DND-41 (cell line): ENCODE measurements at regions not wholly inside any gene's neighbourhood (a gene's known extent, or its start where the extent isn't known, plus 50 kb on each side); places are given as distances from the start of the nearest gene placed in this dataset.

Experiments
- ATAC-seq: fragments of 200-7000 bp; cut with Tn5 transposase; 3 replicates; pipeline ENCODE4 v1.9.1; 2021; ENCODE audit warnings: low read depth; ENCODE audit not compliant: insufficient read depth
- DNase-seq: peaks from one replicate; pipeline ENCODE4 v3.0.0-alpha.2; 2020
- H2AFZ ChIP-seq: 2 replicates; pipeline ENCODE4 v1.6.0; 2012; ENCODE audit warnings: low read depth, low read length
- H3K27ac ChIP-seq: 2 replicates; pipeline ENCODE4 v1.5.1; 2012; ENCODE audit warnings: low read length, inconsistent platforms
- H3K27me3 ChIP-seq: fragments of 200-600 bp; sonication (generic); 2 replicates; pipeline ENCODE4 v1.6.0; 2012; ENCODE audit warnings: low read length, mild to moderate bottlenecking, inconsistent platforms; ENCODE audit not compliant: insufficient read depth, poor library complexity
- H3K36me3 ChIP-seq: 2 replicates; pipeline ENCODE4 v1.5.1; 2012; ENCODE audit warnings: low read length, inconsistent platforms; ENCODE audit not compliant: insufficient read depth
- H3K4me1 ChIP-seq: 2 replicates; pipeline ENCODE4 v1.5.1; 2012; ENCODE audit warnings: mild to moderate bottlenecking, low read length; ENCODE audit not compliant: insufficient read depth
- H3K4me2 ChIP-seq: 2 replicates; pipeline ENCODE4 v1.6.0; 2012; ENCODE audit warnings: mild to moderate bottlenecking, moderate library complexity, low read length, inconsistent platforms; ENCODE audit not compliant: insufficient read depth
- H3K4me3 ChIP-seq, 2 experiments: fragments of 200-600 bp in 1 of 2; shearing (Covaris generic) in 1 of 2; 2 replicates each; pipeline ENCODE4 v1.5.1; 2012 to 2016; ENCODE audit warnings: inconsistent platforms in 2 of 2, low read length in 2 of 2, mild to moderate bottlenecking in 2 of 2, low read depth in 1 of 2, moderate library complexity in 1 of 2
- H3K79me2 ChIP-seq: 2 replicates; pipeline ENCODE4 v1.6.0; 2012; ENCODE audit warnings: low read length, inconsistent platforms; ENCODE audit not compliant: insufficient read depth
- H3K9ac ChIP-seq: 2 replicates; pipeline ENCODE4 v1.6.0; 2012; ENCODE audit warnings: low read depth, mild to moderate bottlenecking, inconsistent platforms, low read length, moderate library complexity
- H3K9me3 ChIP-seq: 2 replicates; pipeline ENCODE4 v1.5.1; 2012; ENCODE audit warnings: low read length, moderate library complexity, mild to moderate bottlenecking, inconsistent platforms; ENCODE audit not compliant: insufficient read depth, severe bottlenecking
- H4K20me1 ChIP-seq: 2 replicates; pipeline ENCODE4 v1.6.0; 2012; ENCODE audit warnings: low read length; ENCODE audit not compliant: insufficient read depth
- EZH2 ChIP-seq: IDR thresholded peaks from 3 replicates; pipeline ENCODE4 v1.6.1; 2012; ENCODE audit warnings: borderline replicate concordance, low read depth, mild to moderate bottlenecking, moderate library complexity, low read length, inconsistent platforms; ENCODE audit not compliant: severe bottlenecking
- TF ChIP-seq, protein P1 (sequence below): IDR thresholded peaks from 2 replicates; pipeline ENCODE4 v1.5.1; 2012; ENCODE audit warnings: borderline replicate concordance, low read length, moderate library complexity, mild to moderate bottlenecking; ENCODE audit not compliant: poor library complexity, severe bottlenecking; ENCODE audit errors: extremely low read depth

DNA sequence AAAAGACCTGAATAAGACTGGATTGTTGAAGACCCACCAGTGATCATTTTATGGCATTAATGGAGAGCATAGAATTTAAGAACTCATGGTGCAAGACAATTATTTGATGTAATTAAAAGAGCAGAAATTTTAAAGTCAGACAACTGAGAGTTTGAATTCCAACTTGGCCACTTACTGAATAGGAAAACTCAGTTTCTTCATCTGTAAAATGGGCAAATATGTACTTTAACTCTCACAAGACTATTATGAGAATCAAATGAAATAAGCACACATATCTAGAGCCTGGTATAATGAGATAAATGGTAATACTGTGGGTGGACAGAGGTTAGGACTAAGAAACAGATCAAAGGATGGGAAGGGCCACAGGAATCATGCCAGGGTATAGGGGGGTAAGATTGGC lies 88.0 kb downstream of the SOX9 start:
- H3K9ac ChIP-seq = no peak overlapping the region
- DNase-seq (no peak), ATAC-seq (no peak)
- H3K4me1 ChIP-seq = no peaks in the 10 kb centered on the region
- no peaks in the 10 kb centered on the region for H4K20me1 ChIP-seq
- no peaks in the 10 kb centered on the region for H3K27me3 ChIP-seq
- no peak overlapping the region for H3K27ac ChIP-seq
- H3K9me3 ChIP-seq = no peaks in the 10 kb centered on the region
- no peak overlapping the region for H2AFZ ChIP-seq
- H3K4me2 ChIP-seq = no peak overlapping the region
- H3K4me3 ChIP-seq = no peak overlapping the region
- H3K79me2 ChIP-seq = no peaks in the 10 kb centered on the region
- no peaks in the 10 kb centered on the region for H3K36me3 ChIP-seq
- TF ChIP-seq EZH2 = no peak
- TF ChIP-seq, protein P1, sequence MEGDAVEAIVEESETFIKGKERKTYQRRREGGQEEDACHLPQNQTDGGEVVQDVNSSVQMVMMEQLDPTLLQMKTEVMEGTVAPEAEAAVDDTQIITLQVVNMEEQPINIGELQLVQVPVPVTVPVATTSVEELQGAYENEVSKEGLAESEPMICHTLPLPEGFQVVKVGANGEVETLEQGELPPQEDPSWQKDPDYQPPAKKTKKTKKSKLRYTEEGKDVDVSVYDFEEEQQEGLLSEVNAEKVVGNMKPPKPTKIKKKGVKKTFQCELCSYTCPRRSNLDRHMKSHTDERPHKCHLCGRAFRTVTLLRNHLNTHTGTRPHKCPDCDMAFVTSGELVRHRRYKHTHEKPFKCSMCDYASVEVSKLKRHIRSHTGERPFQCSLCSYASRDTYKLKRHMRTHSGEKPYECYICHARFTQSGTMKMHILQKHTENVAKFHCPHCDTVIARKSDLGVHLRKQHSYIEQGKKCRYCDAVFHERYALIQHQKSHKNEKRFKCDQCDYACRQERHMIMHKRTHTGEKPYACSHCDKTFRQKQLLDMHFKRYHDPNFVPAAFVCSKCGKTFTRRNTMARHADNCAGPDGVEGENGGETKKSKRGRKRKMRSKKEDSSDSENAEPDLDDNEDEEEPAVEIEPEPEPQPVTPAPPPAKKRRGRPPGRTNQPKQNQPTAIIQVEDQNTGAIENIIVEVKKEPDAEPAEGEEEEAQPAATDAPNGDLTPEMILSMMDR = no peak

DNA sequence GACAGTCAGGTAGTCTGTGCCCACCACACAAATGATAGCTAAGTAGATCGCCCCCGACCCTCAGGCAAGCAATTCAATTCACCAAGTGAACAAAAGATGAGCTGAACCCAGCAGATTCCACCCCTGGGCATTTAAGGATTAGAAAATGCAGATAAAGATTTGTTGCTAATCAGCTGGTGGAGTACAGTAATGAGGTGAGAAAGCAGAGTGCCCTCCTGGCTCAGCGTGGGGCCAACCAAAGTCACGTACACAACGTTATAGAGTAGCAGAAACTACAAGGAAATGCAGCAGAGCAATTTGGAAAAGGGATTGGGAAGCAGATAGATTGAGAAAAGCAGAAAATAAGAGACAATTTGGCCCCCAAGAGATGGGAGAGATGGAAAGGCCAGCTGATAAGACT lies 91.2 kb downstream of the SOX9 start:
- Histone ChIP-seq H4K20me1 (no peaks in the 10 kb centered on the region), H3K27ac (no peak overlapping the region), H3K27me3 (no peaks in the 10 kb centered on the region), H3K79me2 (no peaks in the 10 kb centered on the region), H3K9me3 (no peaks in the 10 kb centered on the region), H3K4me2 (no peak overlapping the region), H3K4me3 (no peak overlapping the region), H2AFZ (no peak overlapping the region), H3K4me1 (no peaks in the 10 kb centered on the region), H3K36me3 (no peaks in the 10 kb centered on the region), H3K9ac (no peak overlapping the region)
- TF ChIP-seq, protein P1 = no peak
- no peak for TF ChIP-seq EZH2
- ATAC-seq = no peak
- DNase-seq = no peak

DNA sequence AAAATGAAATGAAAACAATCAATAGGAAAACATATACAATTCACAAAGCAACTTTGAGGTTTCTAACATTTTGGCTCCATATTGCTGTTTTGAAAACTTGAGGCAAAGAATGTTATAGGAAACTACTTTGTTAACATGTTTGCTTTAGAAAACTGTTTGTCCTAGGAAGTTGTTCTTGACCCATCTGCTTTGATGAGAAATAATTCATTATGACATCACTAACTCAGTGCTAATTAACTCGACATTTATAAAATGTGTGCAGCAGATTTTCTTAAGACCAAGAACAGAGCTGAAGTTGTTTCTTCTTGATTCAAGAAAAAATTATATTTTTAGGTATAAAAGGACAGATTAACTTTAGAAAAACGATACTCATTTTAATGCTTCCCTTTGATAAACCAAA lies 94.7 kb downstream of the SOX9 start:
- no peak overlapping the region for H3K4me2 ChIP-seq
- H3K4me1 ChIP-seq = no peaks in the 10 kb centered on the region
- TF ChIP-seq, protein P1 = no peak
- TF ChIP-seq EZH2 = no peak
- no peaks in the 10 kb centered on the region for H3K27me3 ChIP-seq
- ATAC-seq (no peak), DNase-seq (no peak)
- H3K27ac ChIP-seq = no peak overlapping the region
- H3K9me3 ChIP-seq = no peaks in the 10 kb centered on the region
- no peak overlapping the region for H3K4me3 ChIP-seq
- H3K36me3 ChIP-seq = no peaks in the 10 kb centered on the region
- no peak overlapping the region for H2AFZ ChIP-seq
- no peak overlapping the region for H3K9ac ChIP-seq
- H3K79me2 ChIP-seq = no peaks in the 10 kb centered on the region
- no peaks in the 10 kb centered on the region for H4K20me1 ChIP-seq

DNA sequence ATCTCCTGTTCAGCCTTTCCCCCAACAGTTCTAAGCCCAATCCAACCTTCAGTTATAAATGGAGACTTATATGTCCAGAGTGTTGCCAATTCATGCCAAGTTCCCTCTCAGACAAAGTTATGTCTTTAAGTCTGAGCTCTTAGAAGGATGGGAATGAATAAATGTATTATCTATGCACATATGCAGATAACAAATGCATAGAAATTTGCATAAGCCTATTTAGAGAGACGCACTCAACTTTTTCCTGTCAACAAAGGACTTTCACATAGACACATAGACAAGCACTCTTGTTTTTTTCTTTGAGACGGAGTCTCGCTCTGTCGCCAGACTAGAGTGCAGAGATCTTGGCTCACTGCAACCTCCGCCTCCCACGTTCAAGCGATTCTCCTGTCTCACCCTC lies 95.1 kb downstream of the SOX9 start:
- ATAC-seq (no peak), DNase-seq (no peak)
- TF ChIP-seq EZH2 = no peak
- TF ChIP-seq, protein P1 = no peak
- Histone ChIP-seq H4K20me1 (no peaks in the 10 kb centered on the region), H3K9ac (no peak overlapping the region), H3K27ac (no peak overlapping the region), H3K4me1 (no peaks in the 10 kb centered on the region), H3K4me2 (no peak overlapping the region), H3K27me3 (no peaks in the 10 kb centered on the region), H3K36me3 (no peaks in the 10 kb centered on the region), H3K4me3 (no peak overlapping the region), H3K79me2 (no peaks in the 10 kb centered on the region), H3K9me3 (no peaks in the 10 kb centered on the region), H2AFZ (no peak overlapping the region)
